ENCODE measurements at regions not wholly inside any gene's neighbourhood (a gene's known extent, or its start where the extent isn't known, plus 50 kb on each side); places are given as distances from the start of the nearest gene placed in this dataset.
"Not testable (repeated sequence)": the region's sequence is repeated elsewhere in the genome, so short reads cannot be mapped to it uniquely, and the experiment has no call there.

DNA sequence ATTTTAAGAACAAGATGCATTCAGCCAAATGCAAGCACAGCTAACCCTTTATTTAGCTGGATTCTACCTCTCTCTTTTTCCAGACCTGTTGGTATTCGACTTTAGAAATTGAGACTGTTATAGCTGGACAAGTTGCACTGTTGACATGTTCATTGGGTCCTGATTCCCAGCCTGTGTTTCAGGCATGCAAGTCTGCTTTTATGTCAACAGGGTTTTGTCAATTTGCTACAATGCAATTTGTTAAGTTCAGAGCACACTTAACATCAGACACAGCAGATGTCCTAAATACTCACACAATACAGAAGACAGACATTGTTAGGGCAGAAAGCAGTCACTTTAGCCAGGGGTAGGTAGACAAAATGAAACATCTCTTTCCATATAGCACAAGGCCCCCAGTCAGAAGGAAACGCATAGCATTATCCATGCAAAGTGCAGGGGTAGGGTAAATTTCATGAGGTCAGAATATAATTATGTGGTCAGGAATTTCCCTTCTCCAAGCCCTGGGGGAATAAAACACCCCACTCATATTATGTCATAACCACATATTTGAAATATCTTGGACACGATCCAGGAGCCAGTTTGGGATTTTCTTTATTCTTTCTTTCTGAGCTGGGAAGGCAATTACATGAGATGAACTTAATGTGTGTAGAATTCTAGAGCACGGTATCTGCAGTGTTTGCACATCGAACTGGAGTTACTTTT lies 504.1 kb downstream of the NTRK3 start:
- DNase-seq, result peak; percentile 13 to 17

DNA sequence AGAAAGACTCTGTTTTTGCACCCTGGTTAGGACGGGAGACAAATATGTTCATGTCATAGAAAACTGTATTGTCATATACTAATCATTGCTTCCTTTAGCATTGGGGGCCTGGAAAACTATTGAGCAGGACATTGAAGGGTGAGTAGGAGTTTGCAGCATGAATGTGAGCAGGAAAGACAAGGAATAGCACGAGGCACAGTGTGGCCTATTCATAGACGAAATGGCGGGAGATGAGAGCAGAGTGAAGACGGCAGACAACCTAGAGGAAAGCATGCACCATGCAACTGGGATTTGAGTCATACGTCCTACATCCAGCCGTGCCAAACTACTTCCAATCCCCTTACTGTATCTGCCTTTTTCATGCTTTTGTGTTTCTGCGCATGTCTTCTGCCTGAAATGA lies 508.1 kb downstream of the NTRK3 start:
- no peak for DNase-seq

DNA sequence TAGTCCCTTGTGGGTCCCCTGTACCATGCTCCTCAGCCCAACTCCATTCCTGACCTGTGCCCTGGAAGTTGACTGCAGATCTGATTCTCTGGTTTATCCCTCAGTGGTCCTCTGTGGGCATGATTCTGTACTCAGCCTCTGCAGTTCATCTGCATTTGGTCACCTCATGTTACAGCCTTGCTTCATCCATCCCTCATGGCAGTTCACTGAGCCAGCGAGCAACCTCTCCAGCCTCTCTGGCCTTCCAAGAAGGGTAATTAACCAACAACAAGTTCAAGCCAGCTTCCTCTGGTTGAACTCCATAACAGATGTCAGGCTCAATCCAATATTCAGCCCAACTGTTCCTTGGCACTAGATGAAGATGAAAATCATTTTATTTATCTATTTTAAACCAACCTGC lies 509.5 kb downstream of the NTRK3 start:
- no peak for DNase-seq

DNA sequence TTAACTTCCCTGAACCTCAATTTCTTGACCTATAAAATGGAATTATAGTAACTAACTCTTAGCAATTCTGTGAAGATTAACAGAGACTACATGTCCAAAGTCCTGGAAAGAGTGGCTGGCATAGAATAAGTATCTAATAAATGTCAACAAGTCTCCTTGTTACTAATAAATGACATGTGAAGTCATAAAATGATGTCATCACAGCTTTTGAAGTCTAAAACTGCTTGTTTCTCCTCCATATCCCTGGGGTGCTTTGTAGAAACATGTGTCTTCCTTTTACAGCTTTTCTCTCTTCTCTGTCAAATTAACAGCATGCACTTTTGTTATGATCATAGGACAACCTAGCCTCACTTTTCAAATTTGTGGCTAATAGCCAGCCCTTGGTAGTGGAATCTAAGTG lies 510.2 kb downstream of the NTRK3 start:
- no peak for DNase-seq

DNA sequence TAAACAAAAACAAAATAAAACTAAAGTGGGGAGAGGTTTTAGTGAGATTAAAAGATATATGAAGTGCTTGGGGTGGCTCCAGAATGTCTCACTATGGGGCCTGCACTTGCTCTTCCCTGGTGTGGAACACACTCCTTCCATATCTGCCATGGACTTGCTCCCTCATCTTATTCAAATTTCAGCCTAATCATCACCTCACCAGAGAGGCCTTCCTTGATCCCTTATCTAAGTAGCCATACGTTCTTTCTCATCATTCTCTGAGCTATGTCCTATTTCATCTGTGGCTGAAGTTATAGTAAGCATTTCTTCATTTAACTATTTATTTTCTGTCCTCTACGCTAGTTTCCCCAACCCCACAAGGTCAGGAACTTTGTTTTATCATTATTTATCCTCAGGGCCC lies 511.7 kb downstream of the NTRK3 start:
- no peak for DNase-seq

DNA sequence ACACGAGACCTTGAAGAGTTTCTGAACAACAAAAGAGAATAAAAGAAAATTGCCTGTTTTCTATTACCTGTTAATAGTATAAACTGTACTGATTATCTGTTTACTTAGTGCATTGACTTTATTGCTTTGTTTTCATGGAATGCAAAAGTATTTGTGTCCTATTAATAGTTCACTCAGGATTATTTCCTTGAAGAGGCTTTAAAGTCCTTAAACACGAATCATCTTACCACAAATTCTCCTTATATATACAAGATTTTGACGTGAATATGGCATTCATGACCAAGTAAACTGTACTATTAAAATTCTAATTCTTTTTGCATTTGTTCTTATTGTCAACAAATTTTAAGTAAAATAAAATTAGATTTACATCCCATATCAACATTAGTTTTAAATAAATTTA lies 513.0 kb downstream of the NTRK3 start:
- no peak for DNase-seq

DNA sequence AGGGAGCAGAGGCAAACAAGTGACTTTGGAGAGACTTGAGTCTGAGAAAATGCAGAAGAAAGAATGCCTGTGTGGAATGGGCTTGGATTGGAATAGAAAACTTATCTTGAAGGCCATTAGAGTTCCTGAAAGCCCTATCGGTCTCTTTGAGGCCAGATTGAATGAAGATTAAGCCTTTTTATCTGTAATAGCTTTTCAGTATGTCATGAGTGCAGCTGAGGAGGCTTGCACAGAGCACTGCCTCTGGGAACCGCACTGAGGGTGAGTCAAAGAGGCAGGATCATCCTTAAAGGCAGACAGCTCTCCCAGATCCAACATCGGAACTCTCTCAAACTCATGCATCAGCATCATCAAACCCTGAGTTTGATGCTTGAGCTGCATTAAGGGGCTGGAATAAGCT lies 515.2 kb downstream of the NTRK3 start:
- no peak for DNase-seq

DNA sequence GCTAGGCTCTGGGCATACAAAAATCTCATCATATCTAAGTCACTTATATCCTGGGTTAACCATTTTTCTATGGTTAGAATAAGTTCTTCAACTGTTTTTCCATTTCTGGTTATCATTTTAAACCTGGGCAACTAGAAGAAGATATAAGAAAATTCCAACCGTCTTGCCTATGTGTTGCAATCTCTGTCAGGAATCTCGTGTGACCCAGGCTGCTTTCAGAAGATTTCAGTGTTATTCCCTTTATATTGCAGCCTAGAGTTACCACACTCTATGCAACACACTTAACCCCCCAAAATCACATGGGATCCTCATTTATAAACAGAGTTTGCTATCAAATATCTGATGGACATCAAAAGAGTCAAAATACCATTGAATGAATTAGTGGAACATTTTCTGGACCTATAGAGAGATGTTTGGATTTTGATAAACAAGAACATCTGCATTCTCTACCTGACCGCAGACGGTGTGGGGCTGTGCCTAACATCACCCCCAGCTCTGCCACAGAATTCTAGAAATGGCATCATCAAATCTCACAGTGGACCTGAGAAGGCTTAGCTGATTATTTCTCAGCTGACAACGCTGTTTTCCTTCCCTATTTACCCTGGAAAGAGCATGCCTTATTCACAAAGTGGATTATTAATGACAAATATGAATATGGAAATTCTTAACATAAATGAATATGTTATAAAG lies 515.7 kb downstream of the NTRK3 start:
- DNase-seq, result no peak

DNA sequence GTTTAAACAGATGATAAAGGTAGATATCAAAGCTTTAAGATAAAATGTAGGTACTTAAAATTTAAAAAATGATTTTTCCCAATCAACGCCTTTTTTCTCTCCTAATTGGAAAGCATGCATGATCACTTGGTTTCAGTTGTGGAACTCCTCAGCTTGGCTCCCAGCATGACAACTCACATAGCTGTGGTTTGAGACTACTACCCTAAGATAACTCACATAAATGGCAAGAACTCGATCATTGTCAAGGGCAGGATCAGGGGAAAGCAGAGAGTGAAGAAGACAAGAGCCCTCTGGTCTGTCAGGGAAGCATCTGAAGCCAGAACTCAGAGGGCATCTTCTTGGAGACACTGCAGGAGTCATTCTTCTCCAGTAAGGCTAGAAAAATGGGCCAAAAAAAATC lies 516.7 kb downstream of the NTRK3 start:
- no peak for DNase-seq

DNA sequence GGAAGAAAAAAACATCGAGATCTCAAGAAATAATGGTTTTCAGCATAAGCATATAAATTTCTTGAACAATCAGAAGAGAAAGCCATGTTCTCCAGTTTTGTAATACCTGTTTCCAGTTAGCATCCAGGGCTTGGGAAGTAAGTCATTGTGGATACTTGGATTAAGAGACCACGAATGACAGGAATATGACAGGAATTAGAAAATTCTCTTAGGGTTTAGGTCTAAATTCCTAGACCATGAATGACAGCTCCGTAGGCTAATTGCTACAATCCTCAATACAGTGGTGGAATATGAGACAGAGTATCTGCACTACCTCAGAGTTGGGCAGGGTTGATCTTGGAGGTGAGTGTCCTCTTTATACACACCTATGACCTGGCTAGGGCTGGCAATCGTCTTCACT lies 517.5 kb downstream of the NTRK3 start:
- DNase-seq, result no peak

DNA sequence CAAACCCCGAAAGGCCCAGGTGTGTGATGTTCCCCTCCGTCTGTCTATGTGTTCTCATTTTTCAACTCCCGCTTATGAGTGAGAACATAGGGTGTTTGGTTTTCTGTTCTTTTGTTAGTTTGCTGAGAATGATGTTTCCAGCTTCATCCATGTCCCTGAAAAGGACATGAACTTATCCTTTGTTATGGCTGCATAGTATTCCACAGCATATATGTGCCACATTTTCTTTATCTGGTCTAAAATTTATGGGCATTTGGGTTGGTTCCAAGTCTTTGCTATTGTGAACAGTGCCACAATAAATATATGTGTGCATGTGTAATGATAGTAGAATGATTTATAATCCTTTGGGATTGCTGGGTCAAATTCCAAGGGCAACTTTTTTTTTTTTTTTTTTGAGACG lies 519.1 kb downstream of the NTRK3 start:
- DNase-seq, result not testable (repeated sequence)

DNA sequence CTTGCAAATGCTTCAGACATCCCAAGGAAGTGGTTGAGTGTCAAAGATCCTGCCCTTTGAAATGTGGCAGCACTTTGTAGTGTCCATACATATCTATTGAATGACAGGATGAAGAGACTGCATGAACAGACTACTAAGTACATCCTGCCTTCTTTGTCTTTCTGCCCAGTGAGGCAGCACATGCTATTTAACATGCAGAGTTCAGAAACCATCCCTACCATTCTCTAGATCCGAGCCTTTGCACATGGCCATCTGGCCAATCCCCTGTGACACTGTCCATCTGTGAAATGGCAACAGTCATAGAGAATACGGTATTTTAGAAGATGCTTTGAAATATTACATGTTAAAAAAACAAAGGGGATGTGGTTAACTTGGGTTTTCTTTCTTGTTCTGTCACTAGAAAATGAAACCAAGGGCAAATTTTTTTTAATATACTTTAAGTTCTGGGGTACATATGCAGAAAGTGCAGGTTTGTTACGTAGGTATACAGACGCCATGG lies 519.6 kb downstream of the NTRK3 start:
- no peak for DNase-seq

DNA sequence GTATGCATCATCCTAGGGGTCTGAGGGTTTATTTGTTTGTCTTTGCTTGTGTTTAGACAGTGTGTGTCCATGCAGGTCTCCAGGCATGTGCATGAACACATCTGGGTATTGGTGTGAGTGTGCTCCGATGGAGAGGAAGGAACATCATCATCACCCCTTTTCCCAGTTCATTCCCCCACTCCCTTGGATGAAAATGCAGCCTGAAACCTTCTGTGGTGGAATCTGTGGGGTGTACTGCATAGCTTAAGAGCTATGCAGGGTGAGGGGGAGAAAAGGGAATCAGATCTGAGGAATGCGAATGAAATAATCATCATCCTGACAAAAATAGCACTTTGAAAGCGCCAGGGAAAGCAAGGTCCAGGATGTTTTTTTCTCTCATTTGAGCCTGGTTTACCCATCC lies 520.1 kb downstream of the NTRK3 start:
- DNase-seq, result no peak

DNA sequence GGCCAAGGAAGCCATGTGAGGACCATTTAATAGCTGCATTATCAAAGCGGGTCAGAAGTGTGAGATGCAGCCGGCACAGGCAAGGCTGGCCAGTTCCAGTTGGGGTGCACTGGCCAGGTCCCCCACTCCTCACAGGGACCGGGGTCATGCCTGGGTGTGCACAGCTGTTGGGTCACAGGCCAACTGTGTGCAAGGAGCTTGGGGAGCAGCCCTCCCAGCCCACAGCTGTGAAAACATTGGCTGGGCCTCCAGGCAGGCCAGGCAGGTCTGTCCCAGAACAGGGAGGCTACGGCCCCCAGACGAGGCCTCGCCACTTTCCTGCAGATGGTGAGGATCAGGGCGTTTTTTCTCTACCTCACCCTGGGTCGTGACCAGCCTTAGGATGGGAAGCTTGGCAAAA lies 521.0 kb downstream of the NTRK3 start:
- DNase-seq, result no peak

DNA sequence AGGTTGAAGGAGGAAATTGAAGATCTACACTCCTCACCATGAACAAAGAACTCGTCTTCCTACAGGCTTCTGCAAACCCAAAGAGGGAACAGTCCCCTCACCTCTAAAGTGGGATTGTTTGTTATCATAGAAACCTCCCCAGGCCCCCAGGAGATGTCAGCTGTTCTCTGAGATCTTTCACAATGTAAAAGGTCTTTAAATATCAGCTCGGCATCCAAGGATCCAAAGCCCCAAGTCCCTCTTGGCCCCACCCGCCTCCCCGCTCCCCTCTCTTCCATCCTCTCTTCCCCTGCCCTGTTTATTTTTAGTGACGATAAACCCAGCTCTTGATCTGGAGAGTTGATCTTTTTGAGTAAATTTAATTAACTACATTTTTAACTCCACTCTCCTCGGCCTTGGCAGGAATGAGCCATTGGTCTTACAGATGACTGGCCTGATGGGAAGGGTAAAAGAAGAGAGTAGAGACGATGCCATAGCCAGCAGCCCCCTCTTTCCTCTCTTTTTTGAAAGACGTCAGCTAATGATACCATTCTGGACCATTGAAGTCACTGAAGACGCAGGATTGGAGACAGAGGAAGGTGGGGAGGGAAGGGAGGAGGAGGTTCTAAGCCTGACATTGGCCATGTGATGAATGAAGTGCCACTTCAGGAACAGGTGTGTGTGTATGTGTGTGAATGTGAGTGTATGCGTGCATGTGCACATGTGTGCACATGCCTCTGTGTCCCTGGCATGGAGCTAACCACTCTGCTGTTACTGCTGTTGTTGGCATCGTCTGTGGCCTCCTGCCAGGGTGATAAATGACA lies 521.8 kb downstream of the NTRK3 start:
- no peak for DNase-seq

DNA sequence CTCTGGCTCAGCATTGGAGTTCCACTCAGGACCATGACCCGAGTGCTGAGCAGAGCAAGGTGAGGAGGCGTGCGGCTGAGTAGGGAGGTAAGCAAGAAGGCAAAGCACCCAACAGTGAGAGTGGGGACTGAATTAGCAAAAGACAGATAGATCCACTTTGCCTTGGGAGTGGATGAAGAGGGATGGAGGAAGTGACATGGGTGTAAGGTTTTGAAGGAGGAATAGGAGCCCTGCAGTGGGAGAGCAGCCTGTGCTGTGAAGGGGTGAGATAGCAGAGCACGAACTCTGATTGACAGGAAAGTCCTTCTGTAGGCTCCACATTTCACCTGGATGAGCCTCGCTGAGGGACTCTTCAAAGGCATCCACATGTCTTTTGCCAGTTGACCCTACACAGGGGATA lies 522.6 kb downstream of the NTRK3 start:
- DNase-seq, result no peak

DNA sequence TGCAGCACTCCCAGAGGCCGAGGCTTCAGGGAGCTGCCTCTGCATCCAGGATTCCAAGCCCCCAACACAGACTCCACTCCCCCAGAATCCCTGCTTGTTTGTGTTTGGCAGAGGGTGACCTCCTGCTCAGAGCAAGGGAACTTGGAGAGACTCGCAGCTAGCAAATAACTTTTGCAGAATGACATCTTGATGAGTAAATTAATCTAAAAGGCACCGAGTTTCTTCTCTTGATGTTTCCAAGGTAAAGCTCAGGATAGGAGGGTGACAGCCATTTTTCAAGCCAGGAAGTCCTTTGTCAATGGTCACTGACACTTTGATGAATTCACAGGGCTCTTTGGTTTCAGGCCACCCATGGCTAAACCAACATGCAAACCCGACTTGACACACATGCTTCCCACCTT lies 523.0 kb downstream of the NTRK3 start:
- no peak for DNase-seq

DNA sequence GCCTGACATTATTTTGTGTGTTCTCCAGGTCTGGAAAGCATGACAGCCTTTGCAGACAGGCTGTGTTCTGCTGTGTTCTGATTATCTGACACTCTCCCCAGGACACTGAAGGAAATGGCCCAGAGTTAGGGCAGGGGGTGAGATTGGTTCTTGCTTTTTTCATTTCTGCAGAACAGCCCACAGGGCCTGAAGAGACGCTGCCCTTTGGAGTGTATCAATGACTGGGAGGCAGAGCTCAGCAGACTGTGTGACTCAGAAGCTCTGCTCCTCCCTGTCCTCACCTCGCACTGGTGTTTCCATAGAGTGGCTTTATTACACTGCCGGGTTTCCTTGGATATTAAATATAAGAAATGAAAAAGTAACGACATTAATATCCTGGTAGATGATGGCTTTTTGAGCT lies 523.6 kb downstream of the NTRK3 start:
- DNase-seq, result no peak

DNA sequence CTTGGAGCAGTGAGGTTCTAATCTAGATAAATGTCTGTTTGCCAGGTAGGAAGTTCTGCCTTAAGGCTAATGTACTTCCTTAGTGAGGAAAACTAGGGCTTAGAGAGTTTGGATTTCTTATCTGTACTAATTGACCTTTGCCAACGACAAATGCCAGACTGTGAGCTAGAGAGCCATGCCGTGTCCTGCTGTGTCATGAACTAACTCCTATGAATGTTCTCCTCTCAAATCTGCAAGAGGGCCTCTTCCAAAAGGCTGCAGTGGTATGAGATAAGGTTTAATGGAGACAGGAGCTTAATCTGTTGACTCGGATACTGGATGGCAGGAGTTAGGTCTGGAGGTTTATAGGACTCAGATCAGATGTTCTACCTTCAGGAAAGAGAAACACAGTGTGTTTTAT lies 524.9 kb downstream of the NTRK3 start:
- DNase-seq, result no peak

DNA sequence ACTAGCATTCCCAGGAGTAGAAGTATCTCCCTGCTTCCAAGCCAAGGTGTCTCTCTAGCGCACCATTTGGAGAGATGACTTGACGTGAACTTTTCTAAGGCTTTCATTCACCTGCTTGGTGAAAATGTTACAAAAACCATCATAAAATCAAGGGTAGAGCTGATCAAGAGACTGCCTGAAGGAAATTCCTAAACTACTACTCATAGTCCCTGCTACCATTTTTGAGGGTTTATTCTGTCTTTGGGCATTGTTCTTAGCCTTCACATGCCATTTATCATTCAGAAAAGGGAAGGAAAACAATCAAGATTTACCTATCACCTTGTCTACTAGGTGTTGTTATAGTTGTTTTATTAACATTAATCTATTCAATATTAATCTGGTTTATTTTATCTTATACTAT lies 525.8 kb downstream of the NTRK3 start:
- DNase-seq, result no peak

DNA sequence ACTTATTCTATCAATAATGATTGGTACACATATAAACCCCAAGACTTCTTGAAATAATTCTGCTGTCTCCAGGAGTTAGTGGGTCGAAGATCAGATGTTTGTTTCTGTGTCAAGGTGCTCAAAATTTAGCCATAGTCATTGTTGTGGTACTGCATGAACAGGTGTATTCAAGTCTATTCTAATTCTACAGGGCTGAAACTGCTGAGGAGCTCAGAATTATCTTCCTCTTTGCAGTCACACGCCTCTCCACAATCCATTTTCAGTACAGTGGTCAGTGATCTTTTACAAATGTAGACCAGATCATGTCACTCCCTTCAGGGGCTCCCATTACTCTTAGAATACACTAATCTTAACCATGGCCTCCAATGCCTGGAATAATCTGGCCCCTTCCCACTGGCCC lies 527.5 kb downstream of the NTRK3 start:
- DNase-seq, result no peak

DNA sequence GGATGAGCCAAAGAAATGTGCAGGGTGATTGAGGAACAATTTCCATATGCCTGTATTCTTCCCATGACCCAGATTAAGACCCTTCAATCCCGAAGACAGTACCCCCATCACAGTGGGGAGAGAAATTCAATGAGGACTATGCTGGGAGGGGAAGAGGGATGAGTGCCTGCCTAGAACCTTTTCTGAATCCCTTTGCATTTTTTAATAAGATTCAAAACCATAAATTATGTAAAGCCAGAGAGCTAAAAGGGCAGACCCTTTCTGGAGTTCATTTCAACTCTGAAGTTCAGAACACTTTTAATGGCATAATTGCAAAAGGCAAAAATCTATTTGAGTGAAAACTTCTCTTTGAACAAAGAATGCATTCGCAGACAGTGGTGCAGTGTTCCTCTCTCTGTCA lies 529.5 kb downstream of the NTRK3 start:
- DNase-seq, result no peak

DNA sequence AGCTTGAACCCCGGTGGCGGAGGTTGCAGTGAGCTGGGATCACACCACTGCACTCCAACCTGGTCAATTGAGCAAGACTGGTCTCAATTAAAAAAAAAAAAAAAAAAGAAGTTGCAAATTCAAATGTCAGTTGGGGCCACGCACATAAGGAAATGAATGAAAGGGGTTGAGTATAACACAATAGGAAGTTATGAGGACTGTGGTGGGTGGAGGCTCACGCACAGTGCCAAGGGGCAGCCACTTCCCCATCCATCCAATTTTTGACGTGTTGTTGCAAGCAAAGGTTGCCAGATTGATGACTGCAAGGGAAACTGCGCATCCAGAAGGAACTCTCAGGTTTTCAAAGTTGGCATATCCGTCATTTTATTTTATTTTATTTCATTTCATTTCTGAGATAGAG lies 532.2 kb downstream of the NTRK3 start:
- DNase-seq, result no peak
